Activated CD4-positive, alpha-beta T cell treated with anti-CD3 and anti-CD28 coated beads, Interleukin-2, amount 50 U/mL, for 1 hour (primary cell): ENCODE measurements at regions not wholly inside any gene's neighbourhood (a gene's known extent, or its start where the extent isn't known, plus 50 kb on each side); places are given as distances from the start of the nearest gene placed in this dataset.
"Not testable (repeated sequence)": the region's sequence is repeated elsewhere in the genome, so short reads cannot be mapped to it uniquely, and the experiment has no call there.

Experiments used
- DNase-seq: peaks from one replicate; pipeline ENCODE4 v3.0.0-alpha.2; 2020

DNA sequence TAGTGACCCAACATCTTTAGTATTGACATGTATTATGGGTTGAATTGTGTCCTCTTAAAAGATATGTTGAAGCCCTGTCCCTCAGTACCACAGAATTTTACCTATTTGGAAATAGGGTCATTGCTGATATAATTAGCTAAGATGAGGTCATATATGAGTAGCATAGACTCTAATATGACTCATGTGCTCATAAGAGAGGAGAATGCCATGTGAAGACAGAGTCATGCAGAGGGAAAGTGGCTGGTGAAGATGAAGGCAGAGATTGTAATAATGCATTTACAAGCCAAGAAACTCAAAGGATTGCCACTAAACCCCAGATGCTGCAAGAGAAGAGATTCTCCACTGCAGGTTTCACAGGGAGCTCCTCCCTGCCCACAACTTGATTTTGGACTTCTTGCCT is 496.4 kb downstream of the KIF20B start:
- DNase-seq = no peak

DNA sequence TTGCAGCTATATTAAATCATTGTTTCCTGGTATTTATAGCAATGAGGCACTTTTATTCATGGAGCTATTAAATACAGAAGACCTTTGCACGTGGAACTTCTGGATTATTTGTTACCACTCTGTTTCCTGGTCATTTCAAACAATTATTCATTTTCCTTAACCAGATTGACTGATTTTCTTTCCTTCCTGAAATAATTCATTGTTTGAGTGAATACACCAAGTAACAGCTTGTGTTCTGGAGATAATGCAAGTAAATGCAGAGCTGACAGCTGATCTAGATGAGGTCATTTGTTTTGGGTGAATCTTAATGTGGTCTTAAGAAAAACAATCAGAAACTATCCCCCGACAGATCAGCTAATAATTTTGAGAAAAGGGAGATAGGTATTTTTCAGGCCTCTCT is 497.7 kb downstream of the KIF20B start:
- no peak for DNase-seq

DNA sequence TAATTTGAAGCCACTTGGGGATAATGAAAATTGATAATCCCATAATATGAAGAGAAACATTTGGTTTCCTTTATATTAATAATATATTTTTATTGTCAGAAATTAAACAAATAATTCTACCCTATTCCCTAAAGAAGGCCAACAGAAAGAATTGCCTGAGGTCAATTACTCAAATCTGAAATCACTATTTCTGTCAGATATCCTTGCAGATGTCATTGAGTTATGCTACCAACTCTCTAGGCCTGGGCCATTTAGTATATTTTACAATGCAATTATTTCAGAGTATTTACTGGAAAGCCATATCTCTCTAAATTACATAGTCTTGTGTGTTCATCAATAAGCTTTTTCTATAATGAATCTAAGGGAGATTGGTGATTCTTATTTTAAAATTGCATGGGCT is 498.1 kb downstream of the KIF20B start:
- DNase-seq = no peak

GRCh38 chr10:90204131-90204955 is 503.0 kb downstream of the KIF20B start:
- no peak for DNase-seq

- DNase-seq = no peak
Observed at GRCh38 chr10:90204956-90205314, 503.5 kb downstream of the KIF20B start.

GRCh38 chr10:90205340-90205739 is 503.9 kb downstream of the KIF20B start:
- DNase-seq = no peak

GRCh38 chr10:90213346-90213745 is 512.0 kb downstream of the KIF20B start:
- no peak for DNase-seq

DNA sequence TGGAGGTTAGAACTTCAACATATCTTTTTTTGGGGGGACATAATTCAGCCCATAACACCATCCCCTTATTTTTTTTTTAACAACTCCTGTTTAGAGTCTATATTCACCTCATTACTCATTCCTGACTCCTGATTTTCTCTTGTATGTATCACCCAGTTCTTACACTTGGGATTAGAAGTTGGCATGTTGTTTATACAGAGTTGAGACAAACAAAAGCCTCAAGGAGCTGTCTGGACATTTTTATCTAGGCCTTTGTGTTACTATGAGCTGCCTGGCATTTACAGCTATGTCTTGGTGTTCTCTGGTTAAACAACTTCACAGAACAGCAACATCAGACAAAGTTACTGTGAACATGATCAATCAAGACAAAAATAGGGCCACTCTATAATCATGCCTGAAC is 517.5 kb downstream of the KIF20B start:
- DNase-seq = no peak

- DNase-seq = no peak
Observed at GRCh38 chr10:90222372-90222771, 521.0 kb downstream of the KIF20B start.

- no peak for DNase-seq
Observed at GRCh38 chr10:90222939-90223338, 521.5 kb downstream of the KIF20B start.

GRCh38 chr10:90224791-90225566 is 523.6 kb downstream of the KIF20B start:
- DNase-seq = no peak

GRCh38 chr10:90226517-90226916 is 525.1 kb downstream of the KIF20B start:
- no peak for DNase-seq

- no peak for DNase-seq
Observed at GRCh38 chr10:90227217-90227656, 525.8 kb downstream of the KIF20B start.

DNA sequence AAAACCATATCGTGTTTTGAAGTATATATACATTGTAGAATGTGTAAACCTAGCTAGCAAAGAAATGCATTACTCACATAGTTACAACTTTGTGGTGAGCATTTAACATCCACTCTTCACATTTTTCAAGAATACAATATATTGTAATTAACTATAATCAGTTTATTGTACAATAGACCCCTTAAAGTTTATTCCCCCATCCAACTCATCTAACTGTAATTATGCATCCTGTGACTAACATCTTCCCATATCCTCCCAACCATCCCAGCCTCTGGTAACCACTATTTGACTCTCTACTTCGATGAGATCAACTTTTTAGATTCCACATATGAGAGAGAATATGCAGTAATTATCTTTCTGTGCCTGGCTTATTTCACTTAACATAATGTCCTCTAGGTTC is 526.4 kb downstream of the KIF20B start:
- DNase-seq = no peak

- DNase-seq = no peak
Observed at GRCh38 chr10:90229486-90229885, 528.1 kb downstream of the KIF20B start.

GRCh38 chr10:90233805-90234204 is 532.4 kb downstream of the KIF20B start:
- not testable (repeated sequence) for DNase-seq

- DNase-seq = no peak
Observed at GRCh38 chr10:90245623-90246022, 544.2 kb downstream of the KIF20B start.

DNA sequence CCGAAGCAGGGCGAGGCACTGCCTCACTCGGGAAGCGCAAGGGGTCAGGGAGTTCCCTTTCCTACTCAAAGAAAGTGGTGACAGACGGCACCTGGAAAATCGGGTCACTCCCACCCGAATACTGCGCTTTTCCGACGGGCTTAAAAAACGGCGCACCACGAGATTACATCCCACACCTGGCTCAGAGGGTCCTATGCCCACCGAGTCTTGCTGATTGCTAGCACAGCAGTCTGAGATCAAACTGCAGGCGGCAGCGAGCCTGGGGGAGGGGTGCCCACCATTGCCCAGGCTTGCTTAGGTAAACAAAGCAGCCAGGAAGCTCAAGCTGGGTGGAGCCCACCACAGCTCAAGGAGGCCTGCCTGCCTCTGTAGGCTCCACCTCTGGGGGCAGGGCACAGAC is 549.4 kb downstream of the KIF20B start:
- DNase-seq = not testable (repeated sequence)

DNA sequence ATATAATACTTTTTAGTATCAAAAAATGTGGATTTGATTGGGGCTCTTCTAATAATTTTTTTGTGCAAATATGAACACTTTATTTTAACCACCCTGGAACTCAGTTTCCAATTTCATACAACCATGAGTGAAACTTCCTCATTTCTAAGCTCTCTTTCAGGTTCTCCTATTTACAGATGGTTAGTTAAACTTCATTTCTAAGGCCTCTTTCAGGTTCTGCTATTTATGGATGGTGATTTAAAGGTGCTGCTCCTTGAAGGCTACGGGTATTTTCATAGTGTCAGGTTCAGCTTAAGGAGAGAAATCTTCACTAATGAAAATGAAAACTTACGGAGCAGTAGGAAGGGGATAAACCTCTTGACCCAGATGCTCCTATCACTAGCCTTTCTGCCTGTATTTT is 568.3 kb downstream of the KIF20B start:
- no peak for DNase-seq

DNA sequence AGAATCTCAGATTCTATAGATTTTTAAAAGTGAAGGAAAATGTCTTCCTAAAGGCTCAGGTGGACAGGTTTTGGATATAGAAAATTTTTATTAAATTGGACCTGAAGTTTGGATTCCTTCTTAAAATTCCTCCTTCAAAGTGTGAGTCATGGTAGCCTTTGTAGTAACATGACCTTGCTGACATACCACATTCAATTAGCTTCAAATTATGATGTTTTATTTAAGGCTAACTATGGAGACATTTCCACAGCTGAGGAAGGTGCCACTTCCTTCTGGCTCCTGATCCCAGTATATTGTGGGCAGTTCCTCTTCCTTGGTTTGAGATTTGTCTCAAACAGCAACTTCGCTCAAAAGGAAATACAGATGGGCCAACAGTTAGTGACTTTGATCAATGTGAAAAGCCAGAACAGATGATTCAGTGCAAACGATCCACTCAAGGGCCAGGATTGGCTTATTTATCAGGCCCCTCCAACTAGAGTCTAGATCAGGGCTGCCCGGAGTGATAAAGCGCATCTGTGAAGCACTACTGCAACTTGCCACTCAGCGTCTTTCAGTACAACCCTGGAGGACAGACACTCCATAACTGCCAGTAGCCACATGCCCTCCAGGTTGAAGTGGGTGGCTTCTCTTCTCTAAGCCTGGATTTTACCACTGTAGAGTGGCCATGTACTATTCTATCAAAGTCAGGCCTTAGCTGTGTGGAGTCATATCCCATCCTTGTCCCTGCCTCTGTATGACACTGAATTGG is 573.5 kb downstream of the KIF20B start:
- DNase-seq = no peak

GRCh38 chr10:90276894-90277475 is 575.6 kb downstream of the KIF20B start:
- no peak for DNase-seq

- no peak for DNase-seq
Observed at GRCh38 chr10:90286406-90286805, 571.4 kb downstream of the HTR7 start.

DNA sequence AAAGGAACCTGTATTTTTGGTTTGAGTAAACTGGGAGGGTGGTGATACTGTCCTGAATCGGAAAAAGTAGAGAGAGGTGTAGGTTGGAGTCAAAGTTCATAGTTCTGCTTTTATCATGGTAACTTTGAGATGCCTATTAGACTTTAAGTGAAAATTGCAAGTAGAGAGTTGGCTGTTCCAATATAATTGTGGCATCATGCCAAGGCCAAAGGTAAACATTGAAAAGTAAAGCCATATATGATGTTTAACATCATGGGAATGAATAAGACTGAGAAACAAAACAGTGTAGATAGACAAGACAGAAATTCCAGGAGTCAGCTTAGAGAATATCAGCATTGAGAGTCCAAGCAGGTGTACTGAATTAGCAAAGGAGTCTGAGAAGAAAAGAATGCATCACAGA is 570.9 kb downstream of the HTR7 start:
- DNase-seq = no peak
